HFF-Myc (cell line): ENCODE measurements at regions not wholly inside any gene's neighbourhood (a gene's known extent, or its start where the extent isn't known, plus 50 kb on each side); places are given as distances from the start of the nearest gene placed in this dataset.
A peak's percentile ranks its signal among the peaks of the same experiment; 100 is the strongest.

Source experiments
- DNase-seq: peaks from one replicate; pipeline ENCODE4 v3.0.0-alpha.2; 2011; ENCODE audit warnings: low read depth; ENCODE audit errors: extremely low read depth
- H3K4me3 ChIP-seq: replicated peaks from 2 replicates; pipeline ENCODE4 v1.5.1; 2011; ENCODE audit warnings: low read depth, mild to moderate bottlenecking, control low read depth, low read length
- TF ChIP-seq, protein P1 (sequence below): IDR thresholded peaks from 2 replicates; pipeline ENCODE4 v1.5.1; 2012; ENCODE audit warnings: mild to moderate bottlenecking, low read depth, low read length, control low read depth; ENCODE audit errors: missing control alignments

DNA sequence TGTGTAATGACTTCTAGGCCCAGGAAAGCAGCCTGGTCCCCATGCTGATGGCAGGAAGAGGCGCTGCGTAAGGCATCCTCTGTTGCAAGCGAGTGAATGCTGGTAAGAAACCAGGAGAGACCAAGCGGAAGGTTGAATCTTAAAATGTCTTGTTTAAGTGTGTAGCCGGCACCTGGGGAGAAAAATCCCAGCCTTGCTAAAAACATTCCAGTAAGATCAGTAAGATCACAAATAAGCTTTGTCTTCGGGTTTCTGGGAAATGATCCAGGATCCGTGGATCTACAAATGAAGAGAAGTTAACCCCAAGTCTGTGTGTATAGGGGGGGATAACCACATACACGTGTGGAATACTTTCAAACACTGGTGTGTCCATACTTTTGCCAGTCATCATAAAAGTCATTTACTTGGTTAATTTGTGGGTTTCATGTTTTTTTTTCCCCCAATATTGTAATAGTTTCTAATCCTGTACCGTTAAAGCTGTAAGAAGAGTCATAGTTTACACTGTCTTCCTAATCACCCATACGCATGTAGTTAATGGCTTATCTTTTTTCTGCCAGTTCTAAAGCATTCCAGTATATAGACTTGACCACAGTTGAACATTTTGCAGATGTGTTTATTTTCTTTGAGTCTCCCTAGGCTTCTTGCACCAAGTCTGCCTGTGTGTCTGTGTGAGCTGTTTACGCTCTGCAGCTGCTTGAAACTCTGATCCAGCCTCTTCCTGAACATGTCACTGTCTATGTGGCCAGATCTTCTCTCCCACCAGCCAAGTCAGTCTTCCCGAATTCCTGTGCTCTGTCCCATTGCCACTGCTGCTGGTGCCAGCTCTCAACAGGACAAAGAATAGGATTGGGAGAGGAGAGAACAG, 135.9 kb upstream of the ARL4C start:
- peak; percentile 92 for DNase-seq
- TF ChIP-seq, protein P1, sequence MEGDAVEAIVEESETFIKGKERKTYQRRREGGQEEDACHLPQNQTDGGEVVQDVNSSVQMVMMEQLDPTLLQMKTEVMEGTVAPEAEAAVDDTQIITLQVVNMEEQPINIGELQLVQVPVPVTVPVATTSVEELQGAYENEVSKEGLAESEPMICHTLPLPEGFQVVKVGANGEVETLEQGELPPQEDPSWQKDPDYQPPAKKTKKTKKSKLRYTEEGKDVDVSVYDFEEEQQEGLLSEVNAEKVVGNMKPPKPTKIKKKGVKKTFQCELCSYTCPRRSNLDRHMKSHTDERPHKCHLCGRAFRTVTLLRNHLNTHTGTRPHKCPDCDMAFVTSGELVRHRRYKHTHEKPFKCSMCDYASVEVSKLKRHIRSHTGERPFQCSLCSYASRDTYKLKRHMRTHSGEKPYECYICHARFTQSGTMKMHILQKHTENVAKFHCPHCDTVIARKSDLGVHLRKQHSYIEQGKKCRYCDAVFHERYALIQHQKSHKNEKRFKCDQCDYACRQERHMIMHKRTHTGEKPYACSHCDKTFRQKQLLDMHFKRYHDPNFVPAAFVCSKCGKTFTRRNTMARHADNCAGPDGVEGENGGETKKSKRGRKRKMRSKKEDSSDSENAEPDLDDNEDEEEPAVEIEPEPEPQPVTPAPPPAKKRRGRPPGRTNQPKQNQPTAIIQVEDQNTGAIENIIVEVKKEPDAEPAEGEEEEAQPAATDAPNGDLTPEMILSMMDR, result no peak
- no peak overlapping the region for H3K4me3 ChIP-seq

DNA sequence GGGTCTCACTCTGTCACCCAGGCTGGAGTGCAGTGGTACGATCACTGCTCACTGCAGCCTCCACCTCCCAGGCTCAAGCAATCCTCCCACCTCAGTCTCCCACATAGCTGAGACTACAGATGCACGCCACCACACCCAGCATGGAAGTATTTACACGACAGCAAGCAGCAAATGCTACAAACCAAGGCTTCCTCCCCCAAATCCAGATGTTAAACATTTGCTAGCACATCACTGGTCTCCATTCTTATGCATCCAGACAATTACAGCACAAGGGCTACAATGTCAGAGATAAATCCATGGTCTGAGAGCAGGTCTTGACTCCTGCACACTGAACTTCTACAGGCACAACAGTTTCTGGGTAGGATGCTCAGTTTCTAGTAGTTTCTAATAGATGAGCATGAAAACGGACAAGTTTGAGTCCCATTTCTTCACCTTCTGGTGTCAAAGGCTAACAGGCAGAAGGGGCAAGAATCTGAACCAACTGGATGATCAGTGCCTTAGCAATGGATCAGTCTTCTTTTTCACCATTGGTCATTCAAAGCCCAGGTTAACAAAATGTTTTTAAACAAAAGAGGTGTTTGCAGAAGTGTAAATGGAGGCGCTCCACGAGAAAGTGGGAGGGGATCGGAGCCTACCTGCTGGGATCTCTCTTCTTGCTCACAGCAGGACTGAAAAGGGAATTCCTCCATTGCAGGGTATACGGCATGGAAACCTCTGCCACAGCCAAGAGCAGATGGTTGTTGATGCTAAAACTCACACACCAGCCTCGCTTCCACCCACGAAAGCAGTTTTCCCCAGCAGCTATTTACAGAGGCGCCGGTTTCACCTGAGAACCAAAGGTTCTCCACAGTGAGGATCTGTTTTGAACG, 135.0 kb upstream of the ARL4C start:
- DNase-seq, result peak; percentile 17
- TF ChIP-seq, protein P1, result no peak
- H3K4me3 ChIP-seq, result no peak overlapping the region

DNA sequence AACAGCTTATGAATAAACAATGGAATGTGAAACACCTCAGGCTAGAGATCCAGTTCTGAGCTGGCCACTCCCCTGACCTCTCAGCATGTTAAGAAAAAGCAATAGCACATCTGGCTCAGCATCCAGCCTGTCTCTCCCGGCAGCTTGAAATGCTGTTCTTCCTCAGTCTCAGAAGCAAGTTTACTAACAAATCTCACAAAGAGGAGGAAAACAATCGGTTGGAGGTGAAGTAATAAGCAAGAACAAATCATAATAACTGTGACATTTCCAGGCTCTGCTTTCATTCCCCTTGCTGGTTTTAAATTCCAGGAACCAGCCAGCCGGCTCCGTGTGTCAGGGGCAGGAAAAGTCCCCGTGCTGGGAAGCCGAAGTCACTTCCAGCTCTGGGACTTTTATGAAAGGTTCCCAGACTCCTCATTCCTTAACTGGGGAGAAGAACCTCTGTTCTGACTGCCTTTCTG, 133.9 kb upstream of the ARL4C start:
- TF ChIP-seq, protein P1, result no peak
- no peak overlapping the region for H3K4me3 ChIP-seq
- DNase-seq, result no peak

DNA sequence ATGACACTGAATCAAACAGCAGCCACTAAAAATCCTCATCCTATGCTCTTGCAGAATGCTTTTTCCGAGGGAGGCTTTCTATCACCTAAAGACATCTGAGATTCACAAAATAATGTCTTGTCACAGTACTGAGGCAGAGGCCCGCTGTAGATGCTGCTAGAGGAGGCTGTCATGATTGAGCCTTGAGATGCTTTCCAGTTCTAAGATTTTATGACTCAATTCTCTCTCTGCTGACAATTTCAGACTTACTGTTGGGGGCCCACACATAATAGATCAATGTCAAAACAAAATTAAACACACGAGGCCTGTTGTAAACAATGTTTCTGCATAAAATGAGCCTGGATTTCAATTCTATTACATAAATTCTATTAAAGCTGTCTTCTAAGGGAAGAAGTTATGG, 132.7 kb upstream of the ARL4C start:
- DNase-seq, result no peak
- H3K4me3 ChIP-seq, result no peak overlapping the region
- TF ChIP-seq, protein P1, result no peak

DNA sequence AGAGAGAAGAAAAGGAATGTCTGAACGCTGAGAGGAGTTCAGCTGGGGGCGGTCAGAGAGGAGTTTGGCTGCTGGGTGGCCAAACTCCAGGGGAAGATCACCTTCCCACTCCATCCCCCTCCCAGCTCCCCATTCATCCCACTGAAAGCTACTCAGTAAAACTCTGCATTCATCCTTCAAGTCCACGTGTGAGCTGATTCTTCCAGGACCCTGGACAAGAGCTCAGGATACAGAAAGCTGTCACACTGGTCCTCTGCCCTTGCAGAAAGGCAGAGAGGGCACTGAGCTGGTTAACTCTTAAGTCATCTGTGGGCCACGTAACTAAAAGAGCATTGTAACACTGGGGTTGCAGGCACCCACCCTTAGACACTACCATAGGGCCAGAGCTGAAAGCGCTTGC, 132.1 kb upstream of the ARL4C start:
- TF ChIP-seq, protein P1, result no peak
- H3K4me3 ChIP-seq, result no peak overlapping the region
- no peak for DNase-seq

DNA sequence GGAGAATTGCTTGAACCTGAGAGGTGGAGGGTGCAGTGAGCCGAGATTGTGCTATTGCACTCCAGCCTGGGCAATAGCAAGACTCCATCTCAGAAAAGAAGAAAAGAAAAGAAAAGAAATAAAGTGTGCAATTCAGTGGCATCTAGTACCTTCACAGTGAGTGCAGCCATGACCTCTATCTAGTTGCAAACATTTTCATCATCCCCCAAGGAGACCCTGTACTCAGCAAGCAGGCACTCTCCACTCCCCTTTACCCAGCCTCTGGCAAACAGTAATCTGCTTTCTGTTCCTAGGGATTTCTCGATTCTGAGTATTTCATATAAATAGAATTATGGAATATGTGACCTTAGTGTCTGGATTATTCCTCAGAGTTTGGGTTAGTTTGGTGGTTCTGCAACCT, 130.4 kb upstream of the ARL4C start:
- no peak overlapping the region for H3K4me3 ChIP-seq
- TF ChIP-seq, protein P1, result no peak
- DNase-seq, result no peak
